Mesenchymal stem cell (in vitro differentiated cells and primary cell): ENCODE measurements at regions not wholly inside any gene's neighbourhood (a gene's known extent, or its start where the extent isn't known, plus 50 kb on each side); places are given as distances from the start of the nearest gene placed in this dataset.

Experiments used
- DNase-seq: peaks from one replicate; pipeline ENCODE4 v3.0.0-alpha.2; 2013
- H2AFZ ChIP-seq: one replicate; pipeline ENCODE4 v1.6.1; 2013; ENCODE audit warnings: low read depth, mild to moderate bottlenecking, control low read depth, inconsistent platforms, low read length, moderate library complexity
- H2AK5ac ChIP-seq: 2 replicates; pipeline ENCODE4 v1.6.1; 2013; ENCODE audit warnings: low read length, moderate library complexity, mild to moderate bottlenecking, inconsistent platforms; ENCODE audit not compliant: severe bottlenecking
- H2BK120ac ChIP-seq: one replicate; pipeline ENCODE4 v1.6.1; 2013; ENCODE audit warnings: low read depth, mild to moderate bottlenecking, inconsistent platforms, low read length, moderate library complexity
- H2BK12ac ChIP-seq, 2 experiments: one replicate each; pipeline ENCODE4 v1.6.1; 2013; ENCODE audit warnings: inconsistent platforms in 2 of 2, low read length in 2 of 2, mild to moderate bottlenecking in 2 of 2, moderate library complexity in 2 of 2, control low read depth in 1 of 2
- H2BK15ac ChIP-seq: one replicate; pipeline ENCODE4 v1.6.1; 2013; ENCODE audit warnings: mild to moderate bottlenecking, low read depth, inconsistent platforms; ENCODE audit not compliant: poor library complexity, severe bottlenecking
- H2BK5ac ChIP-seq: 2 replicates; pipeline ENCODE4 v1.6.1; 2013; ENCODE audit warnings: low read depth, mild to moderate bottlenecking, low read length, control low read depth, inconsistent platforms; ENCODE audit not compliant: poor library complexity, severe bottlenecking
- H3K14ac ChIP-seq, 2 experiments: one replicate each; pipeline ENCODE4 v1.6.1; 2013; ENCODE audit warnings: inconsistent platforms in 2 of 2, low read length in 2 of 2, control low read depth in 1 of 2, mild to moderate bottlenecking in 1 of 2, moderate library complexity in 1 of 2
- H3K18ac ChIP-seq, 2 experiments: one replicate each; pipeline ENCODE4 v1.6.1; 2013; ENCODE audit warnings: inconsistent platforms in 2 of 2, low read length in 2 of 2, control low read depth in 1 of 2, low read depth in 1 of 2, mild to moderate bottlenecking in 1 of 2
- H3K23ac ChIP-seq, 2 experiments: one replicate each; pipeline ENCODE4 v1.6.1; 2013; ENCODE audit warnings: inconsistent platforms in 2 of 2, low read length in 2 of 2, mild to moderate bottlenecking in 2 of 2, moderate library complexity in 2 of 2, control low read depth in 1 of 2
- H3K27ac ChIP-seq: 2 replicates; pipeline ENCODE4 v1.5.1; 2013; ENCODE audit warnings: mild to moderate bottlenecking, moderate library complexity, low read length, control low read depth, inconsistent platforms; ENCODE audit not compliant: poor library complexity, severe bottlenecking
- H3K27me3 ChIP-seq, 2 experiments: 2 replicates each; pipeline versions ENCODE4 v1.6.1 to v1.7.0; 2013; ENCODE audit warnings: low read length in 2 of 2, mild to moderate bottlenecking in 2 of 2, moderate library complexity in 2 of 2, control low read depth in 1 of 2, inconsistent platforms in 1 of 2; ENCODE audit not compliant: control insufficient read depth in 1 of 2, insufficient read depth in 1 of 2
- H3K36me3 ChIP-seq, 2 experiments: 2 replicates each; pipeline versions ENCODE4 v1.6.1 to v1.7.0; 2013; ENCODE audit warnings: low read length in 2 of 2, control low read depth in 1 of 2, inconsistent platforms in 1 of 2, low read depth in 1 of 2, mild to moderate bottlenecking in 1 of 2; ENCODE audit not compliant: insufficient read depth in 2 of 2, control insufficient read depth in 1 of 2
- H3K4ac ChIP-seq, 2 experiments: one replicate each; pipeline ENCODE4 v1.6.1; 2013; ENCODE audit warnings: inconsistent platforms in 2 of 2, low read length in 2 of 2, mild to moderate bottlenecking in 2 of 2, moderate library complexity in 2 of 2, control low read depth in 1 of 2, low read depth in 1 of 2
- H3K4me1 ChIP-seq: 2 replicates; pipeline ENCODE4 v1.6.1; 2013; ENCODE audit warnings: low read depth, low read length, control low read depth; ENCODE audit not compliant: control insufficient read depth, insufficient read depth
- H3K4me2 ChIP-seq: 2 replicates; pipeline ENCODE4 v1.6.1; 2013; ENCODE audit warnings: low read length, mild to moderate bottlenecking, inconsistent platforms; ENCODE audit not compliant: poor library complexity, severe bottlenecking
- H3K4me3 ChIP-seq, 2 experiments: 2 replicates each; pipeline versions ENCODE4 v1.5.1 to v1.7.0; 2013; ENCODE audit warnings: low read length in 2 of 2, mild to moderate bottlenecking in 2 of 2, control low read depth in 1 of 2, low read depth in 1 of 2; ENCODE audit not compliant: insufficient read depth in 1 of 2
- H3K79me1 ChIP-seq: replicated peaks from 2 replicates; pipeline ENCODE4 v1.6.1; 2013; ENCODE audit warnings: mild to moderate bottlenecking, control low read depth, low read length, inconsistent platforms; ENCODE audit not compliant: poor library complexity, severe bottlenecking
- H3K9ac ChIP-seq: 2 replicates; pipeline ENCODE4 v1.7.0; 2013; ENCODE audit warnings: mild to moderate bottlenecking, low read length, moderate library complexity
- H3K9me3 ChIP-seq: 2 replicates; pipeline ENCODE4 v1.7.0; 2013; ENCODE audit warnings: mild to moderate bottlenecking, low read length; ENCODE audit not compliant: control insufficient read depth
- H4K8ac ChIP-seq: one replicate; pipeline ENCODE4 v1.6.1; 2013; ENCODE audit warnings: inconsistent platforms, mild to moderate bottlenecking, low read length, moderate library complexity
- H4K91ac ChIP-seq: one replicate; pipeline ENCODE4 v1.6.1; 2013; ENCODE audit warnings: mild to moderate bottlenecking, low read length, inconsistent platforms
- WGBS: methylation state at CpG from one replicate; pipeline ENCODE4 v1.1.7; 2013; ENCODE audit warnings: mixed read lengths; 5-methylcytosine and 5-hydroxymethylcytosine counted together

DNA sequence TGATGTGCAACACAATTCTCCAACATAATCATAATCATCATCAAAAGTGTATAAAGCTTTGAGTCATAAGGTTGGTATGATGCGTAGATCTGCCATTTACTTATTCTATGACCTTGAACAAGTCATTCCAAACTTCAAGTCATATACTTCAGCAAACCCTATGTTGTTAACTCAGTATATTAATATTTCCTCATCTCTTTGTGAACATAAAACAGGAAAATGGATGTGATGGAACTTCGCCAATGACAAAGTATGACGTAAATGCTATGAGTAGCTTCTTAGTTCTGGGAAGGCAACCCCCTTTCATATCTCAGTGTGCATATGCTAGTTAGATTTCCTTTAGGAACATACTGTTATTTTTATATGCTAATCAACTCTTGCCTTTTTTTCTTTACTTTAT, 102.7 kb upstream of the ANO3 start:
- no peak overlapping the region for H4K8ac ChIP-seq
- H2AFZ ChIP-seq = no peak overlapping the region
- no peaks in the 10 kb centered on the region for H3K27me3 ChIP-seq
- peak overlapping the region; percentile 44 for H3K9ac ChIP-seq
- no peak overlapping the region for H2BK12ac ChIP-seq
- no peak overlapping the region for H3K18ac ChIP-seq
- no peaks in the 10 kb centered on the region for H3K4me1 ChIP-seq
- no peak overlapping the region for H3K23ac ChIP-seq
- no peak overlapping the region for H3K4ac ChIP-seq
- no peak overlapping the region for H2BK120ac ChIP-seq
- no peak overlapping the region for H2AK5ac ChIP-seq
- no peak overlapping the region for H4K91ac ChIP-seq
- H3K79me1 ChIP-seq = no peaks in the 10 kb centered on the region
- H2BK5ac ChIP-seq = no peak overlapping the region
- peak overlapping the region; percentile 38 for H3K27ac ChIP-seq
- 83% methylated on average over 3 of the region's 3 CpGs for WGBS
- H3K36me3 ChIP-seq = no peaks in the 10 kb centered on the region
- H2BK15ac ChIP-seq = no peak overlapping the region
- peak; percentile 33 for DNase-seq
- no peaks in the 10 kb centered on the region for H3K9me3 ChIP-seq
- H3K4me3 ChIP-seq = no peak overlapping the region
- H3K4me2 ChIP-seq = no peak overlapping the region
- H3K14ac ChIP-seq = no peak overlapping the region

DNA sequence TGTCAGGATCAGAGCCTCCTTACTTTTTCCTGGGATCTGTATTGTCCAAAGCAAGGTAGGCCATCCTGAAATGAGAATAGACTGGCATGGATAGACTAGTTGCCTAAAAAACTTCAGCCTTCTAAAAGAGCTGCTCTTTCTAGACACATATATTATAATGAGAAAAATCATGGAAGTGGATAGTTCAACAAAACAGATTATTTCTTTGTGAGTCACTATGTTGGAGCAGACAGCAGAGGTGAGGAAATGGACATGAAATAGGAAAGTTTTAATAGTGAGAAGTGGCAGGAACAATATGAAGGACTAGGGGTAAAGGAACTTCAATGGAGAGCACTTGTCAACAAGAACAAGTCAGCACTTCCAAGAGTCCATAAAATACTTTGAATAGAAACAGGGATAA, 101.9 kb upstream of the ANO3 start:
- Histone ChIP-seq H3K4me2 (no peak overlapping the region), H2BK5ac (no peak overlapping the region)

DNA sequence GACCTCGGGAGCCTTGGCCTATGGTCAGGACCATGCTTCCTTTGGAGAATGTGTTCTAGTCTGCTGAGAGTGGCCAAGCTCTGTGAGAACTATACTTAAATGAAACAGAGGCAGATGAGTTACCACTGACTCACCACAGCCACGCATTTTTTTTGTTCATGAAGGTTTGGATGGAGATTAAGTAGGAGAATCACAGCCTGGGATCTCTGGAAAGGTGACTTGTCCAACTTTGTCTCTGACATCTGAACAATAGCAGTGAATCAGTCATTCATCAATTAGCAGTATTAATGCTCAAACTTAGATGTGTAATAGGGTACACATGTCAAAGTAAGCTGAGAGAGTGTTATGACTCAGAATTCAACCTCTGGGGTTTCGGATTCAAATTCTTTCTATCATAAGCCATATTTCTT, 100.7 kb upstream of the ANO3 start:
- peak; percentile 29 for DNase-seq
- Histone ChIP-seq H3K9ac (no peak overlapping the region), H3K18ac (no peak overlapping the region), H2BK15ac (no peak overlapping the region), H2AFZ (no peak overlapping the region), H3K23ac (no peak overlapping the region), H3K36me3 (no peaks in the 10 kb centered on the region), H3K79me1 (no peaks in the 10 kb centered on the region), H3K4me3 (no peak overlapping the region), H2AK5ac (no peak overlapping the region), H3K4me1 (no peaks in the 10 kb centered on the region), H3K4ac (no peak overlapping the region), H3K4me2 (no peak overlapping the region), H3K14ac (no peak overlapping the region), H2BK5ac (no peak overlapping the region), H4K91ac (no peak overlapping the region), H3K27me3 (no peaks in the 10 kb centered on the region), H4K8ac (no peak overlapping the region), H2BK120ac (no peak overlapping the region), H3K9me3 (no peaks in the 10 kb centered on the region), H2BK12ac (no peak overlapping the region), H3K27ac (no peak overlapping the region)
- WGBS = 44% methylated on average over 1 of the region's 3 CpGs

More for the DNA sequence above, 101.9 kb upstream of the ANO3 start:
- Histone ChIP-seq H2BK120ac (no peak overlapping the region), H3K18ac (no peak overlapping the region), H3K23ac (no peak overlapping the region), H2BK15ac (no peak overlapping the region), H3K27ac (peak overlapping the region; percentile 47), H3K4ac (no peak overlapping the region), H4K8ac (no peak overlapping the region), H3K14ac (no peak overlapping the region), H3K9ac (peak overlapping the region; percentile 44), H3K36me3 (no peaks in the 10 kb centered on the region), H2AK5ac (no peak overlapping the region), H4K91ac (no peak overlapping the region), H3K4me3 (no peak overlapping the region), H3K79me1 (no peaks in the 10 kb centered on the region), H3K27me3 (no peaks in the 10 kb centered on the region), H2BK12ac (no peak overlapping the region), H3K9me3 (no peaks in the 10 kb centered on the region), H2AFZ (no peak overlapping the region), H3K4me1 (no peaks in the 10 kb centered on the region)
- DNase-seq = no peak

DNA sequence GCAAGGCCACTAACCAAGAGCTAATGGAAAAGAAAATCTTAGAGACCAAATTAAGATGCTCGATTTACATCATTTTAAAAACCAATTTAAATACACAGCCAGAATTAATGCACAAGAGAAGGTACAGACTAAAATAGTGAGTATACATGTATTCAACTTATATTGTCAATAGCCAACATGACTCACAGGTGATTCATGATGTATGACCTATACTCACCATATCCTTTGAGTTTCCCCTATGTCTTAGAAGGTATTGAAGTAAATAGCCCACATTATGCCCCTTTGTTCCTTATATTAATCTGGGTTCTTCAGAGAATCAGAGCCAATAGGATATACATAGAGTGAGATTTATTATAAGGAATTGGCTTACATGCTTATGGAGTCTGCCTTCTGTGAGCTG, 97.5 kb upstream of the ANO3 start:
- H2AFZ ChIP-seq = no peak overlapping the region
- no peak overlapping the region for H3K9ac ChIP-seq
- no peak overlapping the region for H3K4me3 ChIP-seq
- no peak overlapping the region for H3K14ac ChIP-seq
- H3K27me3 ChIP-seq = no peaks in the 10 kb centered on the region
- H3K9me3 ChIP-seq = no peaks in the 10 kb centered on the region
- H2BK15ac ChIP-seq = no peak overlapping the region
- no peak overlapping the region for H3K4me2 ChIP-seq
- H3K27ac ChIP-seq = no peak overlapping the region
- no peak overlapping the region for H2BK120ac ChIP-seq
- H3K4me1 ChIP-seq = no peaks in the 10 kb centered on the region
- H3K36me3 ChIP-seq = no peaks in the 10 kb centered on the region
- H2AK5ac ChIP-seq = no peak overlapping the region
- no peak overlapping the region for H4K8ac ChIP-seq
- no peak overlapping the region for H2BK12ac ChIP-seq
- H2BK5ac ChIP-seq = no peak overlapping the region
- no peak overlapping the region for H4K91ac ChIP-seq
- H3K79me1 ChIP-seq = no peaks in the 10 kb centered on the region
- no peak overlapping the region for H3K23ac ChIP-seq
- WGBS = no CpG with 5 or more reads among the region's 1 CpG
- H3K18ac ChIP-seq = no peak overlapping the region
- H3K4ac ChIP-seq = no peak overlapping the region
- no peak for DNase-seq
